ENCODE measurements at regions not wholly inside any gene's neighbourhood (a gene's known extent, or its start where the extent isn't known, plus 50 kb on each side); places are given as distances from the start of the nearest gene placed in this dataset.
"Not testable (repeated sequence)": the region's sequence is repeated elsewhere in the genome, so short reads cannot be mapped to it uniquely, and the experiment has no call there.

- no peak for TF ChIP-seq CTCF (IDR thresholded peaks at IDR 0.05)
- Histone ChIP-seq H3K4me3 (no peak overlapping the region), H3K36me3 (no peaks in the 10 kb centered on the region), H3K9me3 (no peaks in the 10 kb centered on the region), H3K27me3 (no peaks in the 10 kb centered on the region), H3K4me1 (no peaks in the 10 kb centered on the region), H3K27ac (no peak overlapping the region)
- no peak for DNase-seq (ENCODE audit: low spot score in 2 of 2)
- intact Hi-C loops (cut with DNase I): no loop called here
Measured at GRCh38 chr3:4251412-4251811, 51.8 kb upstream of the SETMAR start.

- H3K4me1 ChIP-seq; intact Hi-C loops (cut with DNase I); H3K27me3 ChIP-seq; H3K36me3 ChIP-seq; H3K4me3 ChIP-seq; H3K9me3 ChIP-seq; DNase-seq (ENCODE audit: low spot score in 2 of 2); H3K27ac ChIP-seq: not testable (repeated sequence)
Measured at GRCh38 chr3:4253072-4253832, 49.9 kb upstream of the SETMAR start.
